Transverse colon (tissue), 4 donors: ENCODE measurements at regions not wholly inside any gene's neighbourhood (a gene's known extent, or its start where the extent isn't known, plus 50 kb on each side); places are given as distances from the start of the nearest gene placed in this dataset.

Source experiments
- CTCF ChIP-seq, 5 experiments: fragments of 200-600 bp in 3 of 5; fragments of 450-650 bp in 2 of 5; sonication (generic) in 3 of 5; IDR thresholded peaks; 1 replicate in 2 of 5; 2 replicates in 3 of 5; pipeline ENCODE4 v1.5.1; 2016 to 2017; ENCODE audit warnings: antibody characterized with exemption in 5 of 5, inconsistent platforms in 3 of 5, mild to moderate bottlenecking in 2 of 5, moderate library complexity in 1 of 5
- POLR2AphosphoS5 ChIP-seq, 3 donors: sonication (generic); formaldehyde crosslinking; IDR thresholded peaks; one replicate each; pipeline ENCODE4 v1.6.1; 2016; ENCODE audit warnings: antibody characterized with exemption in 3 of 3

GRCh38 chr5:115069087-115069968, 100.4 kb downstream of the TRIM36 start:
- peak; percentile 33 to 46 (median 39) for TF ChIP-seq CTCF (IDR thresholded peaks at IDR 0.05)
- TF ChIP-seq POLR2AphosphoS5 (IDR thresholded peaks at IDR 0.05) = no peak
